ENCODE measurements at regions not wholly inside any gene's neighbourhood (a gene's known extent, or its start where the extent isn't known, plus 50 kb on each side); places are given as distances from the start of the nearest gene placed in this dataset.

GRCh38 chr3:150296966-150297365, 111.1 kb upstream of the TSC22D2 start:
- Histone ChIP-seq H3K79me2 (ENCODE audit: low read length) (no peaks in the 10 kb centered on the region), H3F3A (ENCODE audit: low read length, unreplicated experiment) (no peaks in the 10 kb centered on the region), H2AFZ (ENCODE audit: low read length) (no peak overlapping the region), H3K9me2 (replicated peaks; ENCODE audit: low read length) (no peaks in the 10 kb centered on the region), H3K36me3 (ENCODE audit: low read depth, low read length) (no peaks in the 10 kb centered on the region), H3K4me3 (ENCODE audit: low read length) (no peak overlapping the region), H3K9me3 (ENCODE audit: low read length) (no peaks in the 10 kb centered on the region), H3K4me2 (ENCODE audit: low read length) (no peak overlapping the region), H3K9ac (ENCODE audit: low read length) (no peak overlapping the region), H4K20me1 (ENCODE audit: low read length) (no peaks in the 10 kb centered on the region), H3K27ac (ENCODE audit: low read length) (no peak overlapping the region), H3K4me1 (ENCODE audit: insufficient read depth, low read length) (peaks cover 37% of the 10 kb centered on the region), H3K27me3 (ENCODE audit: low read length) (no peaks in the 10 kb centered on the region)
- DNase-seq (no peak), ATAC-seq (no peak)
- no TSS peak for BruUV-seq (replicated peaks)
- intact Hi-C loops (cut with micrococcal nuclease), result no loop called here
- TF ChIP-seq EZH2 (IDR thresholded peaks at IDR 0.05; ENCODE audit: low read length, unreplicated experiment) (no peak), EZH2phosphoT487 (IDR thresholded peaks at IDR 0.05; ENCODE audit: borderline replicate concordance, low read length) (no peak), CTCF (conservative IDR thresholded peaks at IDR 0.05; ENCODE audit: low read depth, low read length) (no peak)
- ChIA-PET CTCF (interaction anchor here (0.6 kb wide), 1 partner anchor 10 kb away, joined by 3 read pairs; no protein-coding TSS in a partner anchor), POLR2A (ENCODE audit: unreplicated experiment) (interaction anchor here (0.7 kb wide), 1 partner anchor 638 kb away, joined by 4 read pairs; no protein-coding TSS in a partner anchor)

- H3K4me3 ChIP-seq (ENCODE audit: low read length), result no peak overlapping the region
- H2AFZ ChIP-seq (ENCODE audit: low read length), result no peak overlapping the region
- H3K36me3 ChIP-seq (ENCODE audit: low read depth, low read length), result no peaks in the 10 kb centered on the region
- ChIA-PET POLR2A (ENCODE audit: unreplicated experiment) (interaction anchor here (0.7 kb wide), 1 partner anchor 638 kb away, joined by 4 read pairs; no protein-coding TSS in a partner anchor), CTCF (interaction anchor here (0.6 kb wide), 1 partner anchor 10 kb away, joined by 3 read pairs; no protein-coding TSS in a partner anchor)
- H3K9ac ChIP-seq (ENCODE audit: low read length), result no peak overlapping the region
- H3K9me3 ChIP-seq (ENCODE audit: low read length), result no peaks in the 10 kb centered on the region
- H3K27me3 ChIP-seq (ENCODE audit: low read length), result no peaks in the 10 kb centered on the region
- ATAC-seq (no peak), DNase-seq (no peak)
- H3K4me2 ChIP-seq (ENCODE audit: low read length), result no peak overlapping the region
- H3F3A ChIP-seq (ENCODE audit: low read length, unreplicated experiment), result no peaks in the 10 kb centered on the region
- no TSS peak for BruUV-seq (replicated peaks)
- H3K4me1 ChIP-seq (ENCODE audit: insufficient read depth, low read length), result peaks cover 29% of the 10 kb centered on the region
- no peak for TF ChIP-seq CTCF (conservative IDR thresholded peaks at IDR 0.05; ENCODE audit: low read depth, low read length)
- no peak for TF ChIP-seq EZH2 (IDR thresholded peaks at IDR 0.05; ENCODE audit: low read length, unreplicated experiment)
- TF ChIP-seq EZH2phosphoT487 (IDR thresholded peaks at IDR 0.05; ENCODE audit: borderline replicate concordance, low read length), result no peak
- no peak overlapping the region for H3K27ac ChIP-seq (ENCODE audit: low read length)
- no peaks in the 10 kb centered on the region for H4K20me1 ChIP-seq (ENCODE audit: low read length)
- no peaks in the 10 kb centered on the region for H3K79me2 ChIP-seq (ENCODE audit: low read length)
- intact Hi-C loops (cut with micrococcal nuclease), result no loop called here
- no peaks in the 10 kb centered on the region for H3K9me2 ChIP-seq (replicated peaks; ENCODE audit: low read length)
Measured at GRCh38 chr3:150296123-150296735, 111.9 kb upstream of the TSC22D2 start.

GRCh38 chr3:150293401-150294001, 114.6 kb upstream of the TSC22D2 start:
- Histone ChIP-seq H2AFZ (ENCODE audit: low read length) (no peak overlapping the region), H3K9me2 (replicated peaks; ENCODE audit: low read length) (no peaks in the 10 kb centered on the region), H3K27me3 (ENCODE audit: low read length) (no peaks in the 10 kb centered on the region), H3K4me1 (ENCODE audit: insufficient read depth, low read length) (peaks cover 9% of the 10 kb centered on the region), H3K4me3 (ENCODE audit: low read length) (no peak overlapping the region), H3K9ac (ENCODE audit: low read length) (no peak overlapping the region), H4K20me1 (ENCODE audit: low read length) (no peaks in the 10 kb centered on the region), H3K36me3 (ENCODE audit: low read depth, low read length) (no peaks in the 10 kb centered on the region), H3K9me3 (ENCODE audit: low read length) (peaks cover 5% of the 10 kb centered on the region; the same call in 1 of the 2 replicates), H3K4me2 (ENCODE audit: low read length) (no peak overlapping the region), H3F3A (ENCODE audit: low read length, unreplicated experiment) (no peaks in the 10 kb centered on the region), H3K79me2 (ENCODE audit: low read length) (no peaks in the 10 kb centered on the region), H3K27ac (ENCODE audit: low read length) (no peak overlapping the region)
- intact Hi-C loops (cut with micrococcal nuclease), result no loop called here
- ChIA-PET CTCF (no interaction called here), POLR2A (ENCODE audit: unreplicated experiment) (interaction anchor here (0.7 kb wide), 1 partner anchor 141 kb away, joined by 3 read pairs; no protein-coding TSS in a partner anchor)
- TF ChIP-seq CTCF (conservative IDR thresholded peaks at IDR 0.05; ENCODE audit: low read depth, low read length) (no peak), EZH2 (IDR thresholded peaks at IDR 0.05; ENCODE audit: low read length, unreplicated experiment) (no peak), EZH2phosphoT487 (IDR thresholded peaks at IDR 0.05; ENCODE audit: borderline replicate concordance, low read length) (no peak)
- BruUV-seq (replicated peaks), result no TSS peak
- DNase-seq (peak; percentile 43), ATAC-seq (no peak)
